ENCODE measurements at regions not wholly inside any gene's neighbourhood (a gene's known extent, or its start where the extent isn't known, plus 50 kb on each side); places are given as distances from the start of the nearest gene placed in this dataset.

DNA sequence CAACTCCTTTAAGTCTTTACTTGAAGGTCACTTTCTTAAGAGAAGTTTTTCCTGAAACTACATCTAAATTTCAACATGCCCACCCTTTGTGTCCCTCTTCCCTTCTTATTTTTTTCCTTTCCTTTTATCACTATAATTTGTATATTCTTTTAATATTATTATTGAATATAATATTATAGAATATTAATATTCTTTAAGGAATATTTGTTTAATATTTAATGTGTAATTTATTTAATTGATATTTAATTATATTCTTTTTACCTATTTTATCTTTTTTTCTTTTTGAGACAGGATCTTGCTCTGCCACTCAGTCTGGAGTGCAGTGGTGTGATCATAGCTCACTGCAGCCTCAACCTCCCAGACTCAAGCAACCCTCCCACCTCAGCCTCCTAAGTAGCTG is 114.8 kb downstream of the KDR start:
- TF ChIP-seq ZBTB7A (IDR thresholded peaks at IDR 0.05; ENCODE audit: low read depth) (no peak), EP300 (IDR thresholded peaks at IDR 0.05; ENCODE audit: borderline replicate concordance) (no peak), TCF12 (IDR thresholded peaks at IDR 0.05; ENCODE audit: low read depth) (no peak), FOXM1 (IDR thresholded peaks at IDR 0.05; ENCODE audit: borderline replicate concordance, low read depth) (no peak), RAD21 (IDR thresholded peaks at IDR 0.05; ENCODE audit: low read depth) (no peak), TEAD4 (IDR thresholded peaks at IDR 0.05) (no peak), CEBPB (IDR thresholded peaks at IDR 0.05) (no peak), NFIC (IDR thresholded peaks at IDR 0.05) (no peak), EGR1 (IDR thresholded peaks at IDR 0.05) (no peak), REST (IDR thresholded peaks at IDR 0.05; ENCODE audit: low read depth) (no peak), TAF1 (IDR thresholded peaks at IDR 0.05; ENCODE audit: low read depth) (no peak), CREB1 (IDR thresholded peaks at IDR 0.05; ENCODE audit: low read depth) (no peak), YY1 (IDR thresholded peaks at IDR 0.05; ENCODE audit: low read depth) (no peak)
- TF ChIP-seq, protein P1, sequence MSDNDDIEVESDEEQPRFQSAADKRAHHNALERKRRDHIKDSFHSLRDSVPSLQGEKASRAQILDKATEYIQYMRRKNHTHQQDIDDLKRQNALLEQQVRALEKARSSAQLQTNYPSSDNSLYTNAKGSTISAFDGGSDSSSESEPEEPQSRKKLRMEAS (IDR thresholded peaks at IDR 0.05): no peak
- TF ChIP-seq, protein P2, sequence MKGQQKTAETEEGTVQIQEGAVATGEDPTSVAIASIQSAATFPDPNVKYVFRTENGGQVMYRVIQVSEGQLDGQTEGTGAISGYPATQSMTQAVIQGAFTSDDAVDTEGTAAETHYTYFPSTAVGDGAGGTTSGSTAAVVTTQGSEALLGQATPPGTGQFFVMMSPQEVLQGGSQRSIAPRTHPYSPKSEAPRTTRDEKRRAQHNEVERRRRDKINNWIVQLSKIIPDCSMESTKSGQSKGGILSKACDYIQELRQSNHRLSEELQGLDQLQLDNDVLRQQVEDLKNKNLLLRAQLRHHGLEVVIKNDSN (IDR thresholded peaks at IDR 0.05): no peak

DNA sequence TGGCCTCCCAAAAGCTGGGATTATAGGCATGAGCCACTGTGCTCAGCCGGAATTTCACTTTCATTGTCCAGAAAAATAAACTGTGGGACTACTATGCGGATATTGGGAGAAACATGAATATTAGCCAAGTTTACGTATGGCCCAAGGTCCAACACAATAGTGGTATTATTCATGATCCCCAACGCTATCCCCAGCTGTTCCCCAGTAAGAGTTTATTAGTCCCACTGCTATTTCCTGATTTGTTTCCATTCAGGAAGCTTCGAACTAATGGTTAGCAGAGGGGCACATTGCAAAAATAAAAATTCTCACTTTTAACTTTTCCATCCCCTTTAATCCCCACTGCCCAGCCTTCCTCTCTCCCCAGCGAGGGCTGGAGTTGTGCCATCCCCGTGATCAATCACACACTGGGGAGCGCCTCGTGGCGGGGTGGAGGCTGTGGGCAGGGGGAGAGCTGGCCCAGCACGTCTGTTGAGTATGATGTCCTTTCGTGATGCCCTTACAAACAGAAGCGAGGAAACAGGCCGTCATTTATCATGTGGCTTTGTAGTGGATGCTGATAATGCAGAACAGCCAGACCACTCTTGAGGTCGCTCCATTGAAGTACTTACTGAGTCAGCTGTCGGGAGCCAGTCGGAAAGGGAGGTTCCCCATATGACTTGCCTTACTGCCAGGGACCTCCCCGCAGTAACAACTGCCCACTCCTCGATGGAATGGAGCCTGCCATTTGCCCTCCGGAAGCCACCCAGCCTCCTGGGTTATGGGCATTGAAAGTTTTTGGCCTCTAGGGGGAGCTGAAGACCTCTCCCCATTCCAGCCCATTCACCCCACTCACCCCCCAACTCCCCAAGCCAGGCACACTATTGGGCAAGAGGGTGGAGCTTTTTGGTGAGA is 117.0 kb downstream of the KDR start:
- TF ChIP-seq EP300 (IDR thresholded peaks at IDR 0.05; ENCODE audit: borderline replicate concordance): no peak
- peak; percentile 58 for TF ChIP-seq RAD21 (IDR thresholded peaks at IDR 0.05; ENCODE audit: low read depth)

DNA sequence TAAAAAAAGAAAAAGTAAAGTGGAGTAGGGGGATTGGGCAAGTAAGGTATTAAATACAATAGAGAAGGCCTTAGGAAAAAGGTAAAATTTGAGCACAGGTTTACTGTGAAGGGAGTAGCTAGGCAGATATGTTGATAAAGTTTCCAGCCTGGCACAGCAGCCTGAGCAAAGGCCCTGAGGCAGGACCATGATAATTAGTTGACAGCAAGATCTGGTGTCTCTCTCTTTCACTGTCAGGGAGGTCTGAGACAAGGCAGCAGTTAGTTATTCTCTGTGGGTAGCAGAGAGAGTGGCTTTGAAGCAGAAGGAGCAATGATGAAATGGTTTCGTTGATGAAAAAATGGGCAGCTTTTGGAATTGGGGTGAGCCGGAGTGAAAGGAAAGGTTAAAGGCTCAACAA is 119.5 kb downstream of the KDR start:
- no peak for TF ChIP-seq TAF1 (IDR thresholded peaks at IDR 0.05; ENCODE audit: low read depth)
- no peak for TF ChIP-seq EGR1 (IDR thresholded peaks at IDR 0.05)
- no peak for TF ChIP-seq REST (IDR thresholded peaks at IDR 0.05; ENCODE audit: low read depth)
- TF ChIP-seq EP300 (IDR thresholded peaks at IDR 0.05; ENCODE audit: borderline replicate concordance): no peak
- TF ChIP-seq ZBTB7A (IDR thresholded peaks at IDR 0.05; ENCODE audit: low read depth): no peak

- TF ChIP-seq CREB1 (IDR thresholded peaks at IDR 0.05; ENCODE audit: low read depth): no peak
Observed at GRCh38 chr4:55004831-55005230, 120.6 kb downstream of the KDR start.

GRCh38 chr4:55002431-55002830 is 123.0 kb downstream of the KDR start:
- no peak for TF ChIP-seq FOXM1 (IDR thresholded peaks at IDR 0.05; ENCODE audit: borderline replicate concordance, low read depth)

- TF ChIP-seq TAF1 (IDR thresholded peaks at IDR 0.05; ENCODE audit: low read depth) (no peak), REST (IDR thresholded peaks at IDR 0.05; ENCODE audit: low read depth) (no peak), YY1 (IDR thresholded peaks at IDR 0.05; ENCODE audit: low read depth) (no peak)
Observed at GRCh38 chr4:55001538-55001937, 123.9 kb downstream of the KDR start.

All from Ishikawa (cell line).